BE2C (cell line): ENCODE measurements at regions not wholly inside any gene's neighbourhood (a gene's known extent, or its start where the extent isn't known, plus 50 kb on each side); places are given as distances from the start of the nearest gene placed in this dataset.

Source experiments
- DNase-seq: peaks from one replicate; pipeline ENCODE4 v3.0.0-alpha.2; 2020
- H3K27me3 ChIP-seq: fragments of 250-450 bp; sonication (Bioruptor Pico); 2 replicates; pipeline ENCODE4 v1.5.1; 2020; ENCODE audit warnings: mild to moderate bottlenecking
- H3K36me3 ChIP-seq: fragments of 250-450 bp; sonication (Bioruptor Pico); 2 replicates; pipeline ENCODE4 v1.5.1; 2020; ENCODE audit warnings: mild to moderate bottlenecking
- H3K4me1 ChIP-seq: fragments of 250-450 bp; sonication (Bioruptor Pico); 2 replicates; pipeline ENCODE4 v1.5.1; 2020
- H3K4me3 ChIP-seq: 2 replicates; pipeline ENCODE4 v1.5.1; 2011; ENCODE audit warnings: low read depth, low read length
- H3K9me3 ChIP-seq: fragments of 250-450 bp; sonication (Bioruptor Pico); 2 replicates; pipeline ENCODE4 v1.5.1; 2020
- CTCF ChIP-seq: IDR thresholded peaks from 2 replicates; pipeline ENCODE4 v1.5.1; 2012; ENCODE audit warnings: mild to moderate bottlenecking, low read depth, low read length

GRCh38 chr16:86110726-86111125, 211.8 kb downstream of the IRF8 start:
- no peaks in the 10 kb centered on the region for H3K9me3 ChIP-seq
- TF ChIP-seq CTCF, result no peak
- no peaks in the 10 kb centered on the region for H3K36me3 ChIP-seq
- no peak for DNase-seq
- no peaks in the 10 kb centered on the region for H3K4me1 ChIP-seq
- H3K27me3 ChIP-seq, result no peaks in the 10 kb centered on the region
- H3K4me3 ChIP-seq, result no peak overlapping the region

GRCh38 chr16:86112178-86112577, 213.2 kb downstream of the IRF8 start:
- H3K27me3 ChIP-seq, result no peaks in the 10 kb centered on the region
- H3K4me3 ChIP-seq, result no peak overlapping the region
- no peak for DNase-seq
- no peaks in the 10 kb centered on the region for H3K36me3 ChIP-seq
- no peaks in the 10 kb centered on the region for H3K9me3 ChIP-seq
- TF ChIP-seq CTCF, result no peak
- H3K4me1 ChIP-seq, result no peaks in the 10 kb centered on the region

GRCh38 chr16:86117235-86117634, 218.3 kb downstream of the IRF8 start:
- Histone ChIP-seq H3K9me3 (no peaks in the 10 kb centered on the region), H3K36me3 (no peaks in the 10 kb centered on the region), H3K4me1 (peaks cover 10% of the 10 kb centered on the region), H3K27me3 (no peaks in the 10 kb centered on the region), H3K4me3 (peak overlapping the region; percentile 36)
- DNase-seq, result no peak
- TF ChIP-seq CTCF, result no peak

- Histone ChIP-seq H3K9me3 (no peaks in the 10 kb centered on the region), H3K4me3 (peak overlapping the region; percentile 36), H3K36me3 (no peaks in the 10 kb centered on the region), H3K4me1 (peaks cover 10% of the 10 kb centered on the region), H3K27me3 (no peaks in the 10 kb centered on the region)
- peak; percentile 72 for DNase-seq
- no peak for TF ChIP-seq CTCF
Observed at GRCh38 chr16:86117756-86118155, 218.8 kb downstream of the IRF8 start.

- Histone ChIP-seq H3K27me3 (no peaks in the 10 kb centered on the region), H3K4me1 (peaks cover 10% of the 10 kb centered on the region), H3K9me3 (no peaks in the 10 kb centered on the region), H3K4me3 (no peak overlapping the region), H3K36me3 (no peaks in the 10 kb centered on the region)
- TF ChIP-seq CTCF, result no peak
- DNase-seq, result no peak
Observed at GRCh38 chr16:86118467-86119307, 219.7 kb downstream of the IRF8 start.
